ENCODE measurements at regions not wholly inside any gene's neighbourhood (a gene's known extent, or its start where the extent isn't known, plus 50 kb on each side); places are given as distances from the start of the nearest gene placed in this dataset.
"Not testable (repeated sequence)": the region's sequence is repeated elsewhere in the genome, so short reads cannot be mapped to it uniquely, and the experiment has no call there.

- H3K27me3 ChIP-seq (ENCODE audit: low read depth), result no peaks in the 10 kb centered on the region
- no peaks in the 10 kb centered on the region for H3K36me3 ChIP-seq
- no peak overlapping the region for H3K4me3 ChIP-seq
- peaks cover 18% of the 10 kb centered on the region for H3K9me3 ChIP-seq (replicated peaks)
- DNase-seq, result no peak
- H3K4me1 ChIP-seq, result peaks cover 25% of the 10 kb centered on the region
- H3K27ac ChIP-seq (replicated peaks), result no peak overlapping the region
- intact Hi-C loops (cut with micrococcal nuclease), result no loop called here
- TF ChIP-seq CTCF (IDR thresholded peaks at IDR 0.05; ENCODE audit: borderline replicate concordance), result no peak
Observed at GRCh38 chr6:105675715-105676397, 273.0 kb upstream of the PREP start.

DNA sequence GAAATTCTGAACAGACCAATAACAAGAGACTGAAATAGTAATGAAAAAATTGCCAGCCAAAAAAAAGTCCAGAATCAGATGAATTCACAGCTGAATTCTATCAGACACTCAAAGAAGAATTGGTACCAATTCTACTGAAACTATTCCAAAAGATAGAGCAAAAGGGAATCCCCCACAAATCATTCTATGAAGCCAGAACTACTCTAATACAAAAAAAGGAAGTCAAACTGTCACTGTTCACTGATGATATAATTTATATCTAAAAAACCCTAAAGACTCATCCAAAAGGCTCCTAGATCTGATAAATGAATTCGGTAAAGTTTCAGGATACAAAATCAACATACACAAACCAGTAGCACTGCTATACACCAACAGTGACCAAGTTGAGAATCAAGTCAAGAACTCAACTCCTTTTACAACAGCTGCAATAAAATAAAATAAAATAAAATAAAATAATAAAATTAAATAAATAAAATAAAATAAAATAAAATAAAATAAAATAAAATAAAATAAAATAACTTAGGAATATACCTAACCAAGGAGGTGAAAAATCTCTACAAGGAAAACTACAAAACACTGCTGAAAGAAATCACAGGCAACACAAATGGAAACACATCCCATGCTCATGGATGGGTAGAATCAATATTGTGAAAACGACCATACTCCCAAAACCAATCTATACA is 270.1 kb upstream of the PREP start:
- peaks cover 23% of the 10 kb centered on the region for H3K9me3 ChIP-seq (replicated peaks)
- H3K27ac ChIP-seq (replicated peaks); H3K36me3 ChIP-seq; H3K27me3 ChIP-seq (ENCODE audit: low read depth); intact Hi-C loops (cut with micrococcal nuclease); DNase-seq; H3K4me3 ChIP-seq: not testable (repeated sequence)
- peaks cover 22% of the 10 kb centered on the region for H3K4me1 ChIP-seq

GRCh38 chr6:105669232-105669631 is 266.4 kb upstream of the PREP start:
- intact Hi-C loops (cut with micrococcal nuclease), result no loop called here
- Histone ChIP-seq H3K4me1 (no peaks in the 10 kb centered on the region), H3K36me3 (no peaks in the 10 kb centered on the region), H3K27ac (replicated peaks) (no peak overlapping the region), H3K27me3 (ENCODE audit: low read depth) (no peaks in the 10 kb centered on the region), H3K4me3 (no peak overlapping the region), H3K9me3 (replicated peaks) (peaks cover 32% of the 10 kb centered on the region)
- no peak for DNase-seq
- no peak for TF ChIP-seq CTCF (IDR thresholded peaks at IDR 0.05; ENCODE audit: borderline replicate concordance)

- TF ChIP-seq CTCF (IDR thresholded peaks at IDR 0.05; ENCODE audit: borderline replicate concordance), result no peak
- Histone ChIP-seq H3K4me3 (no peak overlapping the region), H3K36me3 (no peaks in the 10 kb centered on the region), H3K27ac (replicated peaks) (no peak overlapping the region), H3K9me3 (replicated peaks) (peaks cover 36% of the 10 kb centered on the region), H3K27me3 (ENCODE audit: low read depth) (no peaks in the 10 kb centered on the region), H3K4me1 (no peaks in the 10 kb centered on the region)
- intact Hi-C loops (cut with micrococcal nuclease), result no loop called here
- DNase-seq, result no peak
Observed at GRCh38 chr6:105667056-105667455, 264.2 kb upstream of the PREP start.

GRCh38 chr6:105664931-105665330 is 262.0 kb upstream of the PREP start:
- no peaks in the 10 kb centered on the region for H3K27me3 ChIP-seq (ENCODE audit: low read depth)
- H3K4me1 ChIP-seq, result no peaks in the 10 kb centered on the region
- no peak for DNase-seq
- H3K9me3 ChIP-seq (replicated peaks), result peaks cover 15% of the 10 kb centered on the region
- no peaks in the 10 kb centered on the region for H3K36me3 ChIP-seq
- no peak overlapping the region for H3K27ac ChIP-seq (replicated peaks)
- TF ChIP-seq CTCF (IDR thresholded peaks at IDR 0.05; ENCODE audit: borderline replicate concordance), result no peak
- no peak overlapping the region for H3K4me3 ChIP-seq
- intact Hi-C loops (cut with micrococcal nuclease), result no loop called here

GRCh38 chr6:105651969-105652368 is 249.1 kb upstream of the PREP start:
- no peak for DNase-seq
- TF ChIP-seq CTCF (IDR thresholded peaks at IDR 0.05; ENCODE audit: borderline replicate concordance), result no peak
- Histone ChIP-seq H3K36me3 (no peaks in the 10 kb centered on the region), H3K27me3 (ENCODE audit: low read depth) (no peaks in the 10 kb centered on the region), H3K9me3 (replicated peaks) (peaks cover 14% of the 10 kb centered on the region), H3K4me1 (no peaks in the 10 kb centered on the region), H3K4me3 (no peak overlapping the region), H3K27ac (replicated peaks) (no peak overlapping the region)
- intact Hi-C loops (cut with micrococcal nuclease), result no loop called here

Measured in left ventricle myocardium inferior (tissue), 1 donor.